Psoas muscle (tissue), 7 donors: ENCODE measurements at regions not wholly inside any gene's neighbourhood (a gene's known extent, or its start where the extent isn't known, plus 50 kb on each side); places are given as distances from the start of the nearest gene placed in this dataset.
"Not testable (repeated sequence)": the region's sequence is repeated elsewhere in the genome, so short reads cannot be mapped to it uniquely, and the experiment has no call there.

Source experiments
- ATAC-seq, 4 donors: fragments of 200-7000 bp; cut with Tn5 transposase; one replicate each; pipeline ENCODE4 v1.9.1; 2020; ENCODE audit warnings: moderate library complexity in 3 of 4, mild to moderate bottlenecking in 2 of 4
- DNase-seq, 2 donors: peaks; one replicate each; pipeline ENCODE4 v3.0.0-alpha.2; 2020
- H3K27ac ChIP-seq: fragments of 200-600 bp; one replicate; pipeline ENCODE4 v1.8.0; 2022
- H3K27me3 ChIP-seq, 3 donors: fragments of 200-600 bp in 1 of 3; one replicate each; pipeline versions ENCODE4 v1.6.1 to v1.8.0; 2013 to 2022; ENCODE audit warnings: low read length in 2 of 3, mild to moderate bottlenecking in 2 of 3, moderate library complexity in 1 of 3; ENCODE audit not compliant: insufficient read depth in 3 of 3
- H3K36me3 ChIP-seq, 2 donors: fragments of 200-600 bp in 1 of 2; one replicate each; pipeline versions ENCODE4 v1.6.1 to v1.8.0; 2013 to 2022; ENCODE audit warnings: low read depth in 1 of 2, mild to moderate bottlenecking in 1 of 2, moderate library complexity in 1 of 2; ENCODE audit not compliant: insufficient read depth in 1 of 2
- H3K4me1 ChIP-seq: fragments of 200-600 bp; one replicate; pipeline ENCODE4 v1.8.0; 2022
- H3K4me3 ChIP-seq: fragments of 200-600 bp; one replicate; pipeline ENCODE4 v1.8.0; 2022; ENCODE audit warnings: mild to moderate bottlenecking
- H3K9me3 ChIP-seq: fragments of 200-600 bp; one replicate; pipeline ENCODE4 v1.8.0; 2022
- WGBS, 3 donors: extraction: QIAGEN DNeasy Blood & Tissue Kit; methylation state at CpG; one replicate each; pipeline versions ENCODE4 v1.1.6 to v1.1.7; 2013; 5-methylcytosine and 5-hydroxymethylcytosine counted together
- intact Hi-C, 2 donors: fragments of 100-400 bp; cut with DNase I; formaldehyde crosslinking; loops; one replicate each; pipeline versions ENCODE4 v1.11.0 to v1.14.2; 2022
- TF ChIP-seq, protein P1 (sequence below): fragments of 200-600 bp; IDR thresholded peaks from one replicate; pipeline ENCODE4 v1.8.0; 2022; ENCODE audit warnings: antibody characterized with exemption
- donor health status: healthy with polysubstance abuse.
- donor health status: DM: no; HTN: no; CAD: no; lungs with moderate emphysema.
- donor health status: Bipolar disorder and iron deficiency.
- donor health status: healthy.
- donor health status: DM: yes; HTN: yes; CAD: no.
- donor health status: DM: no; HTN: no; CAD: no.
- donor health status: DM: yes; HTN: yes; CAD: no.

DNA sequence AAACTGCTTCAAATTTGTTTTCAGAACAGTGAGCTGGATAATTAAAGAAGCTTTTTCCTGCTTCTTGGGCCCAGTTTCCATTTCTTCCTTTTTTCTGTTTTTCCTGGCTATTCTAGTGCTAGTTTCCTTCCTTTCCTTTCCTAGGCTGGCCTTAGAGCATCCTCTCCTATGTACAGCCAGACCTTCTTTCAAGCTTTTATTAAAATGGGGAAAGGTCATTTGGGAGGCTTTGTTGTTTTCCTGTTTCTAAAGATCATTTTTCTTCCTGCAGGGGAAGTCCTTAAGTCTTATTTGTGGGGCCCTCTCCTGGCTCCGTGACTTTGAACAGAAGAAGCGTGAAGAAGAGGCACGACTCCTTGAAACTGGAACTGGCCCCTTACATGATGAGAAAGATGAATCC, 85.2 kb upstream of the PZP start:
- ATAC-seq = not testable (repeated sequence)

DNA sequence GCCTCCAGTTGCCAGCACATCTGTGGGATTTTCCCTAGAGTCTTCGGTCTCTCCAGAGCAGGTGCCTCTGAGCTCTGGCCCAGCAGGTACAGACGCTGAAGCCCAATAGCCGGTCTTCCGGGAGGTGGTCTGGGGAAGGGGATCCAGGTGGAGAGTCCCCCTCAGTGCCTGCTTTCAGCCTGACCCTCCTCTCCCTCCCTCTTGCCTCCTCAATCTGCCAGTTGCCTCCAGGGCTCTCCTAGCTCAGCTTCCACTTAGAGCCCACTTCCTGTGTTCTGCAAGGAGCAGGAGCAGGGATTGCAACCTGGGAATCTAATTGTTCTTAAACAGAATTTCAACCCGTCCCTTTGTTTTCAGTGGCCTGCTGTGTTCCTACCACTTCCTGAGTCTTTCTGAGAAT, 81.8 kb upstream of the PZP start:
- ATAC-seq = peak in 1 of 4 donors; percentile 17
- intact Hi-C loops = not testable (repeated sequence)

More for the DNA sequence above, 85.2 kb upstream of the PZP start:
- DNase-seq, H3K36me3 ChIP-seq, intact Hi-C loops, H3K27me3 ChIP-seq, H3K27ac ChIP-seq, H3K4me3 ChIP-seq, H3K4me1 ChIP-seq, H3K9me3 ChIP-seq: not testable (repeated sequence)
- no CpG with 5 or more reads among the region's 3 CpGs for WGBS, 3 donors

DNA sequence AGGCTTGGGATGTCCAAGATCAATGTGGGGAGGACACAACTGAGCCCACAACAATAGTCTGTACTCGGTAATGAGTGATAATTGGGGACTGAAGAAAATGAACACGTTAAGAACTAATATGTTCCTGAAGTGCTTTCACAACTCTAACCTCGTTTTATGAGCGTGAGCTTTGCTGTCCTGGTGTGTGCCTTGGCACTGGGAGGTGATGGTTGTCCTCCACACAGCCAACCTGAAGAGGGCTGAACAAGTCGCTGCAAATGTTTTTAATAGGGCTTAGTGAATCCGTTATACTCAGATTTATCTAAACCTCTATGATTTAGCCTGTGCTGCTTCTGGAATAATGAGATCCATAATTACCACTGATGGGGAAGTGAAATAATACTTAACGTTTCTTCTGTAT, 76.5 kb upstream of the PZP start:
- H3K4me1 ChIP-seq, ATAC-seq, H3K9me3 ChIP-seq, DNase-seq, intact Hi-C loops, H3K36me3 ChIP-seq, H3K27me3 ChIP-seq: not testable (repeated sequence)
- peak overlapping the region; percentile 71 for H3K27ac ChIP-seq
- peak overlapping the region; percentile 76 for H3K4me3 ChIP-seq
- WGBS, 3 donors = 48 to 62% (median 60%) methylated on average over 1 to 5 of the region's 7 CpGs

More for the DNA sequence above, 81.8 kb upstream of the PZP start:
- H3K4me1 ChIP-seq, H3K36me3 ChIP-seq, H3K27me3 ChIP-seq, H3K4me3 ChIP-seq, H3K9me3 ChIP-seq, H3K27ac ChIP-seq, DNase-seq: not testable (repeated sequence)
- 43 to 80% (median 71%) methylated on average over 1 of the region's 5 CpGs for WGBS, 3 donors

DNA sequence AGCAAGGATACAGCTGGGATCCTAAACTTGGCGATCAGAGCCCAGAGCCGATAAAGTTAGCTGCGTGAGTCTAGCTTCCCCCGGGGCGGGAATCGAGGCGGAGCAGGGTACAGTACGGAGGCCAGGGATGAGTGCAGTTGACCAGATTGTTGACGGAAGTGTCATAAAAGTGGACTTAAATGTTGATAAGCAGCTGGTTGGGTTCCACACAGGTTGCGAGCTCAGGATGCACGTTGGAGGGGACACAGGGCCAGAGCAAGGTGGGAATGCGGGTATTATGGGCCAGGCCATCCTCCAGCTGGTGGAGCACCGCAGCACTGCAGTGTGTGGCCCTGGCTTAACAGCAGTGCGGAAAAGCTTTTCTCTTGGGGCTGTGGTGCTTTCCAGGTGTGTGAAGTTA, 76.0 kb upstream of the PZP start:
- peak in 2 of 4 donors; percentile 62 to 71 for ATAC-seq
- H3K27ac ChIP-seq = peak overlapping the region; percentile 71
- H3K9me3 ChIP-seq, intact Hi-C loops, H3K4me1 ChIP-seq, H3K36me3 ChIP-seq, H3K27me3 ChIP-seq: not testable (repeated sequence)
- 1 to 10% methylated on average over 3 to 12 of the region's 14 CpGs; no CpG with 5 or more reads in 1 of the 3 donors for WGBS, 3 donors
- peak overlapping the region; percentile 76 for H3K4me3 ChIP-seq
- peak in 1 of 2 donors; percentile 40 for DNase-seq

DNA sequence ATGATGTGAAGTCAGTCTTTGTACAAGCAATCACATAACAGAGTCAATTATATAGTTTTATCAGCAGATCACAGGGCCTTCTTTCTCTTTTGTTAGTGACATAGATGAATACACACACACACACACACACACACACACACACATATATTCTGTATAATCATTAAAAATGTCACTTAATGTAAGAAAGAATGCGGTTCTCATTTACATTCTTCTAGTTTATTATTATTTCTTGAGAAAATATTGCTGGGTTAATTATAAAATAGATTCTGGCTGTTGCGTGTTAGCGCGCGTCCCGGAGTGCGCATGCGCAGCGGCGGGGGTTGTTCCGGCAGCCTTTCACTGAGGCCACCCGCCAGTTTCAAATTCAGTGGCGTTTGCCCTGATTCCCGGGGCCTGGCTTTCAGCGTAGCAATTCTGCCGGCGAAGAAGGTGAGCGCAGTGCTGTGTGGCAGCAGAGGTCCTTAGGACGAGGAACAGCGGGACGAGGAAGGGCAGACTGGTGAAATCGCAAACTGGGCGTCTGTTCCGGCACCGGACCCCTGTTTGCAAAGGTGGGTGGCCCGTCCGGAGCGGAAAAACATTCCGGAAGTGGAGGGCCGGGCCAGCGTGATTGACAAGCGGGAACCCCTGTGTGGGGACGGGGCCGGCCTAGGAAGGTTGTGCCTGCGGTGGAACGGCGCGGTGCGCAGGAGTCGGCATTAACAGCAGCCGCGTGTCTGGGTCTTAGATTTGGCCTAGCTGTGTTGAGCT, 75.3 kb upstream of the PZP start:
- H3K9me3 ChIP-seq, H3K4me1 ChIP-seq, H3K27me3 ChIP-seq, intact Hi-C loops, H3K36me3 ChIP-seq: not testable (repeated sequence)
- peak overlapping the region; percentile 71 for H3K27ac ChIP-seq
- 0 to 1% (median 0%) methylated on average over 11 to 40 of the region's 42 CpGs for WGBS, 3 donors
- peak; percentile 83 to 92 for DNase-seq
- ATAC-seq = peak in 3 of 4 donors; percentile 78 to 99 (median 97)
- H3K4me3 ChIP-seq = peak overlapping the region; percentile 76

DNA sequence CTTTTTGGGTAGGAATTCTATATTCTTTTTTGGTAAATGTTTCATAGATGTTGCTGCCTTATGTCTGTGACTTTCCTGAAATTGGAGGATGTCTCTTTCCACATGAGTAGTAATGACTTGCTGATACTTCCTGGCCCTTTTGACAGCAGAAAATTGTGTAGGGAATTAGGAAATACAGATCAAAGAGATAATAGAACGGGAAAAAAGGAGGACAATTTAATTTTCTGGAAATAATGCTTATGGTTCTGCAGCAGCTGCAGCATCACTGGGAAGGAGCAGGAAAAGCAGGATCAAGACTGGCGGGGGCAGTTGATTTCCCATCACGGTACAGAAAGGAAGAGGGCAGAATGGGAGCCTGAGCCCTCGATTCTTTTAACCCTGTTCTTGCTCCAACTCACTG, 68.8 kb upstream of the PZP start:
- intact Hi-C loops = no loop called here
- no peak for DNase-seq
- TF ChIP-seq, protein P1, sequence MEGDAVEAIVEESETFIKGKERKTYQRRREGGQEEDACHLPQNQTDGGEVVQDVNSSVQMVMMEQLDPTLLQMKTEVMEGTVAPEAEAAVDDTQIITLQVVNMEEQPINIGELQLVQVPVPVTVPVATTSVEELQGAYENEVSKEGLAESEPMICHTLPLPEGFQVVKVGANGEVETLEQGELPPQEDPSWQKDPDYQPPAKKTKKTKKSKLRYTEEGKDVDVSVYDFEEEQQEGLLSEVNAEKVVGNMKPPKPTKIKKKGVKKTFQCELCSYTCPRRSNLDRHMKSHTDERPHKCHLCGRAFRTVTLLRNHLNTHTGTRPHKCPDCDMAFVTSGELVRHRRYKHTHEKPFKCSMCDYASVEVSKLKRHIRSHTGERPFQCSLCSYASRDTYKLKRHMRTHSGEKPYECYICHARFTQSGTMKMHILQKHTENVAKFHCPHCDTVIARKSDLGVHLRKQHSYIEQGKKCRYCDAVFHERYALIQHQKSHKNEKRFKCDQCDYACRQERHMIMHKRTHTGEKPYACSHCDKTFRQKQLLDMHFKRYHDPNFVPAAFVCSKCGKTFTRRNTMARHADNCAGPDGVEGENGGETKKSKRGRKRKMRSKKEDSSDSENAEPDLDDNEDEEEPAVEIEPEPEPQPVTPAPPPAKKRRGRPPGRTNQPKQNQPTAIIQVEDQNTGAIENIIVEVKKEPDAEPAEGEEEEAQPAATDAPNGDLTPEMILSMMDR = no peak
- ATAC-seq = no peak
- Histone ChIP-seq H3K27ac (no peak overlapping the region), H3K27me3 (peaks cover 0 to 5% (median 5%) of the 10 kb centered on the region in 3 donors), H3K4me3 (no peak overlapping the region), H3K4me1 (no peaks in the 10 kb centered on the region), H3K9me3 (no peaks in the 10 kb centered on the region), H3K36me3 (no peaks in the 10 kb centered on the region)
- WGBS, 3 donors = 13 to 16% (median 13%) methylated on average over 4 of the region's 4 CpGs

DNA sequence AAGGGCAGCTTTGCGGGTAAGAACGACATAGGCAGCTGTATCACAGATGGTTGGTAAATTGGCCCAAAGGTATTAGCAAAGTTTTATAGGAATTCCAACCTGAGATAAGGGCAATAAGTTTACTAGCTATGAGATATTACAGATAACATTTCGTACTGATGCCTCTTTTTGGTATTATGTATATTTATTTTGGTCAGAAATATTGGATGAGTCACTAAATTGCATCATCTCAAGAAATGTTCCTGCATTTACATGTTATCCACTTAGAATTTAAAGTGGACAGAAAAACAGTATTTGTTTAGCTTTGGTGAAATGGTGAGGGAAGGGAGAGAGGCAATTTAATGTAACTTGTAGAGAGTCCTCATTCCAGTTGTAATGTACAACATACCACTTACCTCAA, 65.1 kb upstream of the PZP start:
- H3K27ac ChIP-seq = no peak overlapping the region
- H3K36me3 ChIP-seq = no peaks in the 10 kb centered on the region
- peaks cover 0 to 5% (median 0%) of the 10 kb centered on the region in 3 donors for H3K27me3 ChIP-seq
- no peaks in the 10 kb centered on the region for H3K4me1 ChIP-seq
- intact Hi-C loops = no loop called here
- 65 to 88% (median 83%) methylated on average over 3 of the region's 3 CpGs for WGBS, 3 donors
- TF ChIP-seq, protein P1 = no peak
- DNase-seq = no peak
- H3K4me3 ChIP-seq = no peak overlapping the region
- no peaks in the 10 kb centered on the region for H3K9me3 ChIP-seq
- no peak for ATAC-seq
